AG08395 (cell line): ENCODE measurements at regions not wholly inside any gene's neighbourhood (a gene's known extent, or its start where the extent isn't known, plus 50 kb on each side); places are given as distances from the start of the nearest gene placed in this dataset.

Experiments used
- DNase-seq: peaks from one replicate; pipeline ENCODE4 v3.0.0; 2012; ENCODE audit warnings: mixed read lengths, low spot score

GRCh38 chrX:17206584-17206983, 168.4 kb upstream of the NHS start:
- no peak for DNase-seq

GRCh38 chrX:17214962-17215361, 160.0 kb upstream of the NHS start:
- DNase-seq, result no peak

- DNase-seq, result no peak
Measured at GRCh38 chrX:17226736-17227135, 148.3 kb upstream of the NHS start.

- no peak for DNase-seq
Measured at GRCh38 chrX:17237146-17237545, 137.9 kb upstream of the NHS start.

GRCh38 chrX:17242470-17242869, 132.5 kb upstream of the NHS start:
- peak; percentile 69 for DNase-seq

GRCh38 chrX:17247144-17247543, 127.9 kb upstream of the NHS start:
- DNase-seq, result no peak

- DNase-seq, result no peak
Measured at GRCh38 chrX:17262123-17262522, 112.9 kb upstream of the NHS start.

- no peak for DNase-seq
Measured at GRCh38 chrX:17266136-17266535, 108.9 kb upstream of the NHS start.

GRCh38 chrX:17278961-17279360, 96.0 kb upstream of the NHS start:
- no peak for DNase-seq

GRCh38 chrX:17285983-17286382, 89.0 kb upstream of the NHS start:
- DNase-seq, result no peak

GRCh38 chrX:17291171-17291900, 83.7 kb upstream of the NHS start:
- no peak for DNase-seq

- no peak for DNase-seq
Measured at GRCh38 chrX:17292111-17292527, 82.9 kb upstream of the NHS start.

GRCh38 chrX:17294561-17294960, 80.4 kb upstream of the NHS start:
- DNase-seq, result no peak

- DNase-seq, result no peak
Measured at GRCh38 chrX:17295791-17296190, 79.2 kb upstream of the NHS start.

GRCh38 chrX:17298564-17298963, 76.4 kb upstream of the NHS start:
- no peak for DNase-seq

GRCh38 chrX:17299206-17299605, 75.8 kb upstream of the NHS start:
- no peak for DNase-seq

GRCh38 chrX:17323397-17323796, 51.6 kb upstream of the NHS start:
- no peak for DNase-seq
